CD8-positive, alpha-beta memory T cell (primary cell): ENCODE measurements at regions not wholly inside any gene's neighbourhood (a gene's known extent, or its start where the extent isn't known, plus 50 kb on each side); places are given as distances from the start of the nearest gene placed in this dataset.

ENCODE experiments used
- CTCF ChIA-PET: fragments of 350-600 bp; sonication (Branson Sonifier 250); formaldehyde crosslinking; loops from one replicate; lab custom pipeline; 2021; ENCODE audit warnings: antibody characterized with exemption; lab: Charles Lee
- POLR2A ChIA-PET: fragments of 350-600 bp; sonication (Branson Sonifier 250); formaldehyde crosslinking; loops from one replicate; lab custom pipeline; 2021; ENCODE audit warnings: antibody characterized with exemption; lab: Charles Lee
- DNase-seq, 5 donors: peaks; one replicate each; pipeline versions ENCODE4 v3.0.0 to v3.0.0-alpha.2; 2020 to 2022; ENCODE audit warnings: mixed read lengths in 1 of 5
- H3K27ac ChIP-seq: one replicate; pipeline ENCODE4 v1.7.0; 2013; ENCODE audit warnings: low read depth, mild to moderate bottlenecking, low read length, moderate library complexity
- H3K27me3 ChIP-seq: 2 replicates; pipeline ENCODE4 v1.7.0; 2013; ENCODE audit warnings: low read length, mild to moderate bottlenecking; ENCODE audit not compliant: insufficient read depth, poor library complexity, severe bottlenecking
- H3K36me3 ChIP-seq: 2 replicates; pipeline ENCODE4 v1.7.0; 2013; ENCODE audit warnings: mild to moderate bottlenecking, low read length, moderate library complexity; ENCODE audit not compliant: insufficient read depth
- H3K4me1 ChIP-seq: 2 replicates; pipeline ENCODE4 v1.7.0; 2013; ENCODE audit warnings: mild to moderate bottlenecking, low read length, moderate library complexity; ENCODE audit not compliant: insufficient read depth
- H3K4me3 ChIP-seq: 2 replicates; pipeline ENCODE4 v1.7.0; 2013; ENCODE audit warnings: mild to moderate bottlenecking, low read length
- H3K9me3 ChIP-seq: 2 replicates; pipeline ENCODE4 v1.7.0; 2013; ENCODE audit warnings: mild to moderate bottlenecking, low read length
- H3K27ac Mint-ChIP-seq, 8 donors: one replicate each; pipeline ENCODE4 v1.8.0; 2020 to 2021; ENCODE audit warnings: mixed read lengths in 8 of 8, mild to moderate bottlenecking in 6 of 8, inconsistent platforms in 3 of 8, moderate library complexity in 3 of 8
- H3K27me3 Mint-ChIP-seq, 2 donors: one replicate each; pipeline ENCODE4 v1.8.0; 2020 to 2021; ENCODE audit warnings: mixed read lengths in 2 of 2, mild to moderate bottlenecking in 1 of 2, moderate library complexity in 1 of 2
- H3K36me3 Mint-ChIP-seq, 3 donors: one replicate each; pipeline ENCODE4 v1.8.0; 2020 to 2021; ENCODE audit warnings: mixed read lengths in 3 of 3, inconsistent platforms in 1 of 3, mild to moderate bottlenecking in 1 of 3
- H3K4me1 Mint-ChIP-seq, 3 donors: one replicate each; pipeline ENCODE4 v1.8.0; 2020 to 2021; ENCODE audit warnings: mixed read lengths in 3 of 3, inconsistent platforms in 1 of 3, mild to moderate bottlenecking in 1 of 3
- H3K4me3 Mint-ChIP-seq, 7 donors: one replicate each; pipeline ENCODE4 v1.8.0; 2020 to 2021; ENCODE audit warnings: mixed read lengths in 7 of 7, mild to moderate bottlenecking in 6 of 7, moderate library complexity in 4 of 7, inconsistent platforms in 2 of 7
- H3K9me3 Mint-ChIP-seq, 5 donors: one replicate each; pipeline ENCODE4 v1.8.0; 2020 to 2022; ENCODE audit warnings: mixed read lengths in 5 of 5, mild to moderate bottlenecking in 3 of 5, moderate library complexity in 2 of 5, inconsistent platforms in 1 of 5

- POLR2A ChIA-PET = no interaction called here
- no peaks in the 10 kb centered on the region for H3K27me3 Mint-ChIP-seq
- H3K9me3 Mint-ChIP-seq = peaks cover 0 to 3% (median 0%) of the 10 kb centered on the region in 5 donors
- H3K27me3 ChIP-seq = no peaks in the 10 kb centered on the region
- no peaks in the 10 kb centered on the region for H3K9me3 ChIP-seq
- H3K4me3 Mint-ChIP-seq = no peak overlapping the region
- peak overlapping the region in 2 of 8 donors; percentile 29 to 82 for H3K27ac Mint-ChIP-seq
- H3K27ac ChIP-seq = no peak overlapping the region
- CTCF ChIA-PET = interaction anchor here (1.1 to 1.4 kb wide), 2 partner anchors 38 to 72 kb away, joined by 3 read pairs; no protein-coding TSS in a partner anchor
- H3K4me1 Mint-ChIP-seq = peaks cover 32 to 50% (median 44%) of the 10 kb centered on the region in 3 donors
- DNase-seq = no peak
- H3K4me1 ChIP-seq = peaks cover 17% of the 10 kb centered on the region
- H3K36me3 Mint-ChIP-seq = peaks cover 0 to 5% (median 5%) of the 10 kb centered on the region in 3 donors
- no peaks in the 10 kb centered on the region for H3K36me3 ChIP-seq
- no peak overlapping the region for H3K4me3 ChIP-seq
Observed at GRCh38 chr9:91146391-91147019, 215.2 kb downstream of the AUH start.

- Mint-ChIP-seq H3K4me3 (no peak overlapping the region), H3K4me1 (peaks cover 39 to 56% (median 51%) of the 10 kb centered on the region in 3 donors), H3K27ac (peak overlapping the region in 5 of 8 donors; percentile 28 to 82 (median 78)), H3K9me3 (peaks cover 0 to 3% (median 0%) of the 10 kb centered on the region in 5 donors), H3K36me3 (peaks cover 0 to 5% (median 5%) of the 10 kb centered on the region in 3 donors), H3K27me3 (no peaks in the 10 kb centered on the region)
- Histone ChIP-seq H3K9me3 (no peaks in the 10 kb centered on the region), H3K27ac (no peak overlapping the region), H3K4me3 (no peak overlapping the region), H3K27me3 (no peaks in the 10 kb centered on the region), H3K36me3 (no peaks in the 10 kb centered on the region), H3K4me1 (peaks cover 24% of the 10 kb centered on the region)
- no peak for DNase-seq
- ChIA-PET POLR2A (interaction anchor here (0.6 to 0.9 kb wide), 2 partner anchors 46 to 52 kb away, joined by 3 to 6 read pairs; no protein-coding TSS in a partner anchor), CTCF (interaction anchor here (1.1 to 1.4 kb wide), 2 partner anchors 38 to 73 kb away, joined by 3 read pairs; no protein-coding TSS in a partner anchor)
Observed at GRCh38 chr9:91147079-91147708, 214.5 kb downstream of the AUH start.

- Histone ChIP-seq H3K27ac (no peak overlapping the region), H3K27me3 (no peaks in the 10 kb centered on the region)
- DNase-seq = no peak
Observed at GRCh38 chr9:91148306-91148705, 213.4 kb downstream of the AUH start.

GRCh38 chr9:91150273-91150997, 211.3 kb downstream of the AUH start:
- peaks cover 0 to 11% (median 5%) of the 10 kb centered on the region in 3 donors for H3K36me3 Mint-ChIP-seq
- H3K4me3 Mint-ChIP-seq = peak overlapping the region; percentile 3 to 84 (median 71)
- CTCF ChIA-PET = interaction anchor here (0.8 to 2.0 kb wide), 3 partner anchors 11 to 50 kb away, joined by 3 to 5 read pairs (median 5); no protein-coding TSS in a partner anchor

More at GRCh38 chr9:91148306-91148705, 213.4 kb downstream of the AUH start:
- Mint-ChIP-seq H3K27ac (peak overlapping the region in 3 of 8 donors; percentile 54 to 64 (median 63)), H3K4me1 (peaks cover 49 to 68% (median 62%) of the 10 kb centered on the region in 3 donors), H3K36me3 (peaks cover 0 to 11% (median 5%) of the 10 kb centered on the region in 3 donors), H3K4me3 (peak overlapping the region in 1 of 7 donors; percentile 23), H3K27me3 (no peaks in the 10 kb centered on the region), H3K9me3 (peaks cover 0 to 3% (median 0%) of the 10 kb centered on the region in 5 donors)
- Histone ChIP-seq H3K4me3 (no peak overlapping the region), H3K9me3 (no peaks in the 10 kb centered on the region), H3K4me1 (peaks cover 26% of the 10 kb centered on the region), H3K36me3 (no peaks in the 10 kb centered on the region)
- CTCF ChIA-PET = no interaction called here
- POLR2A ChIA-PET = interaction anchor here (0.6 kb wide), 1 partner anchor 45 kb away, joined by 3 read pairs; no protein-coding TSS in a partner anchor

GRCh38 chr9:91150998-91151717, 210.6 kb downstream of the AUH start:
- Mint-ChIP-seq H3K4me3 (peak overlapping the region; percentile 3 to 84 (median 71)), H3K36me3 (peaks cover 0 to 11% (median 5%) of the 10 kb centered on the region in 3 donors), H3K27ac (peak overlapping the region; percentile 48 to 93 (median 78)), H3K4me1 (peaks cover 49 to 73% (median 61%) of the 10 kb centered on the region in 3 donors), H3K9me3 (peaks cover 0 to 3% (median 0%) of the 10 kb centered on the region in 5 donors), H3K27me3 (no peaks in the 10 kb centered on the region)
- Histone ChIP-seq H3K4me1 (peaks cover 26% of the 10 kb centered on the region), H3K27me3 (no peaks in the 10 kb centered on the region), H3K36me3 (no peaks in the 10 kb centered on the region), H3K27ac (no peak overlapping the region), H3K4me3 (peak overlapping the region; percentile 12), H3K9me3 (no peaks in the 10 kb centered on the region)
- ChIA-PET CTCF (interaction anchor here (0.8 to 2.0 kb wide), 4 partner anchors 12 to 51 kb away, joined by 3 to 5 read pairs (median 4); no protein-coding TSS in a partner anchor), POLR2A (interaction anchor here (0.9 to 1.6 kb wide), 4 partner anchors 13 to 50 kb away, joined by 3 to 10 read pairs (median 8); no protein-coding TSS in a partner anchor)
- peak in 3 of 5 donors; percentile 64 to 83 (median 76) for DNase-seq

More at GRCh38 chr9:91150273-91150997, 211.3 kb downstream of the AUH start:
- Mint-ChIP-seq H3K4me1 (peaks cover 47 to 72% (median 64%) of the 10 kb centered on the region in 3 donors), H3K9me3 (peaks cover 0 to 3% (median 0%) of the 10 kb centered on the region in 5 donors), H3K27ac (peak overlapping the region; percentile 48 to 93 (median 80)), H3K27me3 (no peaks in the 10 kb centered on the region)
- Histone ChIP-seq H3K27me3 (no peaks in the 10 kb centered on the region), H3K27ac (no peak overlapping the region), H3K4me1 (peaks cover 26% of the 10 kb centered on the region), H3K4me3 (peak overlapping the region; percentile 12), H3K9me3 (no peaks in the 10 kb centered on the region), H3K36me3 (no peaks in the 10 kb centered on the region)
- no peak for DNase-seq
- POLR2A ChIA-PET = interaction anchor here (0.9 to 1.6 kb wide), 3 partner anchors 14 to 49 kb away, joined by 5 to 10 read pairs (median 10); no protein-coding TSS in a partner anchor

GRCh38 chr9:91151718-91152095, 210.0 kb downstream of the AUH start:
- H3K4me1 ChIP-seq = peaks cover 26% of the 10 kb centered on the region
- no peak overlapping the region for H3K4me3 ChIP-seq
- H3K9me3 ChIP-seq = no peaks in the 10 kb centered on the region
- no peaks in the 10 kb centered on the region for H3K36me3 ChIP-seq
- Mint-ChIP-seq H3K27ac (peak overlapping the region in 6 of 8 donors; percentile 49 to 93 (median 83)), H3K4me3 (peak overlapping the region in 5 of 7 donors; percentile 63 to 84 (median 73)), H3K36me3 (peaks cover 0 to 11% (median 5%) of the 10 kb centered on the region in 3 donors), H3K27me3 (no peaks in the 10 kb centered on the region), H3K4me1 (peaks cover 55 to 75% (median 61%) of the 10 kb centered on the region in 3 donors), H3K9me3 (peaks cover 0 to 3% (median 0%) of the 10 kb centered on the region in 5 donors)
- H3K27ac ChIP-seq = no peak overlapping the region
- no peak for DNase-seq
- ChIA-PET CTCF (interaction anchor here (1.5 to 2.0 kb wide), 3 partner anchors 23 to 52 kb away, joined by 4 to 5 read pairs (median 5); no protein-coding TSS in a partner anchor), POLR2A (interaction anchor here (1.0 to 1.6 kb wide), 2 partner anchors 41 to 51 kb away, joined by 3 to 10 read pairs; no protein-coding TSS in a partner anchor)
- H3K27me3 ChIP-seq = no peaks in the 10 kb centered on the region

GRCh38 chr9:91154686-91155085, 207.0 kb downstream of the AUH start:
- Mint-ChIP-seq H3K27me3 (no peaks in the 10 kb centered on the region), H3K36me3 (peaks cover 0 to 6% (median 0%) of the 10 kb centered on the region in 3 donors), H3K27ac (peak overlapping the region in 1 of 8 donors; percentile 29), H3K4me3 (no peak overlapping the region), H3K9me3 (no peaks in the 10 kb centered on the region), H3K4me1 (peaks cover 41 to 59% (median 45%) of the 10 kb centered on the region in 3 donors)
- H3K27ac ChIP-seq = no peak overlapping the region
- ChIA-PET CTCF (no interaction called here), POLR2A (no interaction called here)
- no peaks in the 10 kb centered on the region for H3K9me3 ChIP-seq
- H3K4me3 ChIP-seq = no peak overlapping the region
- H3K36me3 ChIP-seq = no peaks in the 10 kb centered on the region
- peaks cover 26% of the 10 kb centered on the region for H3K4me1 ChIP-seq
- no peak for DNase-seq
- no peaks in the 10 kb centered on the region for H3K27me3 ChIP-seq
